Right atrium auricular region (tissue), 2 donors: ENCODE measurements at regions not wholly inside any gene's neighbourhood (a gene's known extent, or its start where the extent isn't known, plus 50 kb on each side); places are given as distances from the start of the nearest gene placed in this dataset.

Experiments
- DNase-seq: peaks from one replicate; pipeline ENCODE4 v3.0.0-alpha.2; 2019; ENCODE audit warnings: low spot score
- H3K27ac ChIP-seq, 2 donors: fragments of 200-600 bp; sonication (generic); 1 replicate in 1 of 2; 2 replicates in 1 of 2; pipeline ENCODE4 v1.5.1; 2016 to 2019
- H3K27me3 ChIP-seq, 2 donors: fragments of 200-600 bp; sonication (generic); one replicate each; pipeline versions ENCODE4 v1.5.1 to v1.6.0; 2017 to 2019
- H3K36me3 ChIP-seq: fragments of 200-600 bp; sonication (generic); one replicate; pipeline ENCODE4 v1.5.1; 2016
- H3K4me1 ChIP-seq, 2 donors: fragments of 200-600 bp; sonication (generic); one replicate each; pipeline versions ENCODE4 v1.5.1 to v1.6.0; 2017 to 2019
- H3K4me3 ChIP-seq, 2 donors: fragments of 200-600 bp; sonication (generic); 1 replicate in 1 of 2; 2 replicates in 1 of 2; pipeline ENCODE4 v1.5.1; 2017 to 2019; ENCODE audit warnings: mild to moderate bottlenecking in 1 of 2, moderate library complexity in 1 of 2
- H3K9me3 ChIP-seq, 2 donors: fragments of 200-600 bp; sonication (generic); one replicate each; pipeline ENCODE4 v1.5.1; 2019
- CTCF ChIP-seq, 2 donors: fragments of 200-600 bp; sonication (generic); IDR thresholded peaks; one replicate each; pipeline ENCODE4 v1.5.1; 2019; ENCODE audit warnings: antibody characterized with exemption in 2 of 2

- TF ChIP-seq CTCF (IDR thresholded peaks at IDR 0.05), result no peak
- Histone ChIP-seq H3K9me3 (no peaks in the 10 kb centered on the region), H3K4me3 (no peak overlapping the region), H3K27me3 (no peaks in the 10 kb centered on the region), H3K4me1 (no peaks in the 10 kb centered on the region), H3K27ac (no peak overlapping the region), H3K36me3 (no peaks in the 10 kb centered on the region)
- DNase-seq, result no peak
Measured at GRCh38 chr16:55039511-55039910, 108.8 kb downstream of the IRX5 start.

GRCh38 chr16:55039931-55040330 is 109.3 kb downstream of the IRX5 start:
- H3K9me3 ChIP-seq, result no peaks in the 10 kb centered on the region
- H3K4me1 ChIP-seq, result no peaks in the 10 kb centered on the region
- TF ChIP-seq CTCF (IDR thresholded peaks at IDR 0.05), result no peak
- DNase-seq, result no peak
- H3K36me3 ChIP-seq, result no peaks in the 10 kb centered on the region
- H3K27me3 ChIP-seq, result no peaks in the 10 kb centered on the region
- no peak overlapping the region for H3K27ac ChIP-seq
- no peak overlapping the region for H3K4me3 ChIP-seq

GRCh38 chr16:55040366-55041086 is 109.9 kb downstream of the IRX5 start:
- Histone ChIP-seq H3K36me3 (no peaks in the 10 kb centered on the region), H3K9me3 (no peaks in the 10 kb centered on the region), H3K4me1 (no peaks in the 10 kb centered on the region), H3K4me3 (no peak overlapping the region), H3K27ac (no peak overlapping the region), H3K27me3 (no peaks in the 10 kb centered on the region)
- TF ChIP-seq CTCF (IDR thresholded peaks at IDR 0.05), result no peak
- DNase-seq, result peak; percentile 48

GRCh38 chr16:55041540-55042234 is 111.0 kb downstream of the IRX5 start:
- DNase-seq, result peak; percentile 36
- Histone ChIP-seq H3K4me3 (no peak overlapping the region), H3K36me3 (no peaks in the 10 kb centered on the region), H3K27ac (no peak overlapping the region), H3K27me3 (no peaks in the 10 kb centered on the region), H3K9me3 (no peaks in the 10 kb centered on the region), H3K4me1 (no peaks in the 10 kb centered on the region)
- no peak for TF ChIP-seq CTCF (IDR thresholded peaks at IDR 0.05)

GRCh38 chr16:55042556-55043432 is 112.1 kb downstream of the IRX5 start:
- no peak overlapping the region for H3K4me3 ChIP-seq
- no peaks in the 10 kb centered on the region for H3K36me3 ChIP-seq
- no peak overlapping the region for H3K27ac ChIP-seq
- no peak for TF ChIP-seq CTCF (IDR thresholded peaks at IDR 0.05)
- H3K4me1 ChIP-seq, result no peaks in the 10 kb centered on the region
- DNase-seq, result peak; percentile 46
- H3K27me3 ChIP-seq, result no peaks in the 10 kb centered on the region
- H3K9me3 ChIP-seq, result no peaks in the 10 kb centered on the region
